Pancreas (tissue), 10 donors: ENCODE measurements at regions not wholly inside any gene's neighbourhood (a gene's known extent, or its start where the extent isn't known, plus 50 kb on each side); places are given as distances from the start of the nearest gene placed in this dataset.
"Not testable (repeated sequence)": the region's sequence is repeated elsewhere in the genome, so short reads cannot be mapped to it uniquely, and the experiment has no call there.

Experiments used
- ATAC-seq, 4 donors: fragments of 200-7000 bp; cut with Tn5 transposase; one replicate each; pipeline versions ENCODE4 v1.8.0 to v1.9.1; 2020; ENCODE audit warnings: mild to moderate bottlenecking in 4 of 4, moderate library complexity in 4 of 4
- DNase-seq, 6 donors: peaks; one replicate each; pipeline ENCODE4 v3.0.0-alpha.2; 2020
- FAIRE-seq: peaks from 2 replicates; lab custom pipeline; 2012; peaks lifted over from hg19 to GRCh38; lab: Jason Lieb, UNC
- H3K27ac ChIP-seq, 4 donors: fragments of 200-600 bp; sonication (generic); 1 replicate in 3 of 4; 2 replicates in 1 of 4; pipeline versions ENCODE4 v1.5.0 to v1.8.0; 2020
- H3K27me3 ChIP-seq, 4 donors: fragments of 200-600 bp; one replicate each; pipeline ENCODE4 v1.8.0; 2021
- H3K36me3 ChIP-seq, 3 donors: fragments of 200-600 bp; sonication (generic) in 1 of 3; one replicate each; pipeline versions ENCODE4 v1.5.0 to v1.8.0; 2020 to 2021
- H3K4me1 ChIP-seq, 3 donors: fragments of 200-600 bp; one replicate each; pipeline ENCODE4 v1.8.0; 2021
- H3K4me3 ChIP-seq, 4 donors: fragments of 200-600 bp; sonication (generic) in 2 of 4; one replicate each; pipeline versions ENCODE4 v1.5.0 to v1.8.0; 2020 to 2021
- H3K9me3 ChIP-seq, 4 donors: fragments of 200-600 bp; one replicate each; pipeline ENCODE4 v1.8.0; 2021
- CTCF ChIP-seq, 4 donors: fragments of 200-600 bp; sonication (generic) in 3 of 4; IDR thresholded peaks; one replicate each; pipeline versions ENCODE4 v1.5.0 to v1.8.0; 2021; ENCODE audit warnings: antibody characterized with exemption in 4 of 4
- WGBS, 2 donors: extraction: QIAGEN DNeasy Blood & Tissue Kit; methylation state at CpG; one replicate each; pipeline ENCODE4 v1.1.7; 2013; 5-methylcytosine and 5-hydroxymethylcytosine counted together
- intact Hi-C, 3 donors: fragments of 100-400 bp; cut with DNase I; formaldehyde crosslinking; loops; one replicate each; pipeline versions ENCODE4 v1.11.1 to v1.14.2; 2022
- donor health status: healthy with polysubstance abuse.
- donor health status: DM: no; HTN: no; CAD: no; lungs with moderate emphysema.
- donor health status: DM: no; HTN: no; CAD: no.
- donor health status: control.
- donor health status: control.
- donor health status: Bipolar disorder and iron deficiency.
- donor health status: DM: yes; HTN: yes; CAD: no.
- donor health status: DM: no; HTN: no; CAD: no.
- donor health status: DM: no; HTN: no; CAD: no.
- donor health status: DM: yes; HTN: yes; CAD: no.

- no peak overlapping the region for H3K27ac ChIP-seq
- FAIRE-seq (no peak), DNase-seq (no peak), ATAC-seq (no peak)
- H3K4me1 ChIP-seq: no peaks in the 10 kb centered on the region
- no peaks in the 10 kb centered on the region for H3K9me3 ChIP-seq
- intact Hi-C loops: no loop called here
- no peaks in the 10 kb centered on the region for H3K36me3 ChIP-seq
- 27 to 44% methylated on average over 1 of the region's 1 CpG for WGBS, 2 donors
- H3K27me3 ChIP-seq: no peaks in the 10 kb centered on the region
- no peak for TF ChIP-seq CTCF (IDR thresholded peaks at IDR 0.05)
- H3K4me3 ChIP-seq: no peak overlapping the region
Observed at GRCh38 chr15:22251422-22251821, 171.1 kb downstream of the OR4M2 start.

- ATAC-seq, H3K4me1 ChIP-seq, DNase-seq, intact Hi-C loops, H3K27me3 ChIP-seq, H3K36me3 ChIP-seq, H3K4me3 ChIP-seq, H3K9me3 ChIP-seq, FAIRE-seq, H3K27ac ChIP-seq: not testable (repeated sequence)
- 49 to 52% methylated on average over 4 of the region's 4 CpGs for WGBS, 2 donors
Observed at GRCh38 chr15:22252047-22252446, 171.7 kb downstream of the OR4M2 start.

GRCh38 chr15:22252521-22252920 lies 172.2 kb downstream of the OR4M2 start:
- H3K27ac ChIP-seq, H3K4me3 ChIP-seq, FAIRE-seq, H3K9me3 ChIP-seq, H3K4me1 ChIP-seq, H3K27me3 ChIP-seq, H3K36me3 ChIP-seq, intact Hi-C loops, DNase-seq, ATAC-seq: not testable (repeated sequence)
- 71 to 73% methylated on average over 7 of the region's 7 CpGs for WGBS, 2 donors

GRCh38 chr15:22253002-22253675 lies 172.8 kb downstream of the OR4M2 start:
- ATAC-seq: peak in 1 of 4 donors; percentile 42
- H3K27me3 ChIP-seq, FAIRE-seq, H3K4me3 ChIP-seq, intact Hi-C loops, H3K4me1 ChIP-seq, H3K36me3 ChIP-seq, H3K27ac ChIP-seq, H3K9me3 ChIP-seq, DNase-seq: not testable (repeated sequence)
- 59 to 68% methylated on average over 12 to 14 of the region's 14 CpGs for WGBS, 2 donors

GRCh38 chr15:22253676-22254408 lies 173.5 kb downstream of the OR4M2 start:
- no peaks in the 10 kb centered on the region for H3K9me3 ChIP-seq
- no peak for ATAC-seq
- 53 to 59% methylated on average over 8 of the region's 8 CpGs for WGBS, 2 donors

GRCh38 chr15:22254409-22255045 lies 174.2 kb downstream of the OR4M2 start:
- peak in 1 of 6 donors; percentile 58 for DNase-seq
- H3K36me3 ChIP-seq, H3K27ac ChIP-seq, ATAC-seq, FAIRE-seq, H3K9me3 ChIP-seq, H3K27me3 ChIP-seq, H3K4me3 ChIP-seq, H3K4me1 ChIP-seq, intact Hi-C loops: not testable (repeated sequence)
- WGBS, 2 donors: 59 to 78% methylated on average over 12 to 14 of the region's 14 CpGs

More at GRCh38 chr15:22253676-22254408, 173.5 kb downstream of the OR4M2 start:
- no peak overlapping the region for H3K27ac ChIP-seq
- intact Hi-C loops: no loop called here
- no peak for FAIRE-seq
- H3K27me3 ChIP-seq: no peaks in the 10 kb centered on the region
- no peak for TF ChIP-seq CTCF (IDR thresholded peaks at IDR 0.05)
- no peaks in the 10 kb centered on the region for H3K4me1 ChIP-seq
- H3K36me3 ChIP-seq: no peaks in the 10 kb centered on the region
- no peak for DNase-seq
- H3K4me3 ChIP-seq: no peak overlapping the region

- ATAC-seq, H3K27ac ChIP-seq, H3K9me3 ChIP-seq, H3K4me3 ChIP-seq, FAIRE-seq, intact Hi-C loops, H3K36me3 ChIP-seq, H3K27me3 ChIP-seq, H3K4me1 ChIP-seq, DNase-seq: not testable (repeated sequence)
- WGBS, 2 donors: 67 to 73% methylated on average over 7 of the region's 7 CpGs
Observed at GRCh38 chr15:22255606-22256005, 175.3 kb downstream of the OR4M2 start.

GRCh38 chr15:22256389-22257046 lies 176.2 kb downstream of the OR4M2 start:
- ATAC-seq, H3K27ac ChIP-seq, H3K9me3 ChIP-seq, H3K36me3 ChIP-seq, DNase-seq, H3K4me1 ChIP-seq, H3K27me3 ChIP-seq, H3K4me3 ChIP-seq, intact Hi-C loops, FAIRE-seq: not testable (repeated sequence)
- 63 to 67% methylated on average over 18 to 20 of the region's 20 CpGs for WGBS, 2 donors
